Gastroesophageal sphincter (tissue), 4 donors: ENCODE measurements at regions not wholly inside any gene's neighbourhood (a gene's known extent, or its start where the extent isn't known, plus 50 kb on each side); places are given as distances from the start of the nearest gene placed in this dataset.

Experiments used
- ATAC-seq: fragments of 150-250 bp; one replicate; pipeline ENCODE4 v1.9.1; 2016; ENCODE audit warnings: mild to moderate bottlenecking, moderate library complexity
- H3K27ac ChIP-seq, 4 donors: fragments of 200-600 bp; sonication (generic) in 3 of 4; 1 replicate in 3 of 4; 2 replicates in 1 of 4; pipeline ENCODE4 v1.5.1; 2016 to 2019
- H3K27me3 ChIP-seq: fragments of 200-600 bp; sonication (generic); one replicate; pipeline ENCODE4 v1.5.1; 2019
- H3K36me3 ChIP-seq, 2 donors: fragments of 200-600 bp; sonication (generic); one replicate each; pipeline ENCODE4 v1.5.1; 2019; ENCODE audit warnings: control low read depth in 1 of 2
- H3K4me1 ChIP-seq, 3 donors: fragments of 200-600 bp; sonication (generic); 1 replicate in 2 of 3; 2 replicates in 1 of 3; pipeline ENCODE4 v1.5.1; 2016 to 2019; ENCODE audit warnings: control low read depth in 2 of 3
- H3K4me3 ChIP-seq, 2 donors: fragments of 200-600 bp; sonication (generic); one replicate each; pipeline ENCODE4 v1.5.1; 2019; ENCODE audit warnings: mild to moderate bottlenecking in 1 of 2, moderate library complexity in 1 of 2
- H3K9me3 ChIP-seq, 3 donors: fragments of 200-600 bp; sonication (generic); one replicate each; pipeline ENCODE4 v1.5.1; 2017 to 2019; ENCODE audit warnings: control low read depth in 2 of 3
- EP300 ChIP-seq: sonication (generic); formaldehyde crosslinking; IDR thresholded peaks from one replicate; pipeline ENCODE4 v1.6.1; 2017; ENCODE audit warnings: antibody characterized with exemption, mild to moderate bottlenecking
- POLR2A ChIP-seq, 2 donors: fragments of 450-650 bp; IDR thresholded peaks; one replicate each; pipeline ENCODE4 v1.6.1; 2017; ENCODE audit warnings: antibody characterized with exemption in 2 of 2, mild to moderate bottlenecking in 2 of 2, moderate library complexity in 1 of 2
- POLR2AphosphoS5 ChIP-seq: sonication (generic); formaldehyde crosslinking; IDR thresholded peaks from one replicate; pipeline ENCODE4 v1.6.1; 2017; ENCODE audit warnings: antibody characterized with exemption
- WGBS, 2 donors: methylation state at CpG; one replicate each; pipeline ENCODE4 v1.1.5; 2018; ENCODE audit warnings: low coverage in 1 of 2; 5-methylcytosine and 5-hydroxymethylcytosine counted together
- TF ChIP-seq, protein P1 (sequence below), 4 experiments: fragments of 200-600 bp in 2 of 4; fragments of 450-650 bp in 2 of 4; sonication (generic) in 1 of 4; IDR thresholded peaks; one replicate each; pipeline ENCODE4 v1.5.1; 2017 to 2019; ENCODE audit warnings: antibody characterized with exemption in 4 of 4, mild to moderate bottlenecking in 2 of 4, moderate library complexity in 2 of 4

DNA sequence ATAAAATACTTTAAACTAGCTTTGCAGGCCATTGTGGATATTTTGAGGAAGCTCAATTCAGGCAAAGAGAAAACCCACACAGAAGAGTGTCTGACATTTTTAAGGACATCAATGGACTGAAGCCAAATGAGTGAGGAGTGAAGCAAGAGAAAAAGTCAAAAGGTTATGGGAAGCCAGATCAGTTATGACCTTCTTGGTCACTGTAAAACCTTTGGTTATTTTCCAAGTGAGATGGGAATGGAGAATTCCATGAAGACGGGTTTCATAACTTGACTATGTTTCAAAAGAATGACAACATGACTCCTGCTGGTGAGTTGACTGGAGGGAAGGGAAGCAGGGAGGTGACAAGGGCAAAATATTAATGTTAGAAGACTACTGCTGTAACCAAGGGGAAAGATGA lies 585.2 kb downstream of the EFNA5 start:
- no peak overlapping the region for H3K4me3 ChIP-seq
- H3K4me1 ChIP-seq = peaks cover 0 to 11% (median 0%) of the 10 kb centered on the region in 3 donors
- TF ChIP-seq, protein P1, sequence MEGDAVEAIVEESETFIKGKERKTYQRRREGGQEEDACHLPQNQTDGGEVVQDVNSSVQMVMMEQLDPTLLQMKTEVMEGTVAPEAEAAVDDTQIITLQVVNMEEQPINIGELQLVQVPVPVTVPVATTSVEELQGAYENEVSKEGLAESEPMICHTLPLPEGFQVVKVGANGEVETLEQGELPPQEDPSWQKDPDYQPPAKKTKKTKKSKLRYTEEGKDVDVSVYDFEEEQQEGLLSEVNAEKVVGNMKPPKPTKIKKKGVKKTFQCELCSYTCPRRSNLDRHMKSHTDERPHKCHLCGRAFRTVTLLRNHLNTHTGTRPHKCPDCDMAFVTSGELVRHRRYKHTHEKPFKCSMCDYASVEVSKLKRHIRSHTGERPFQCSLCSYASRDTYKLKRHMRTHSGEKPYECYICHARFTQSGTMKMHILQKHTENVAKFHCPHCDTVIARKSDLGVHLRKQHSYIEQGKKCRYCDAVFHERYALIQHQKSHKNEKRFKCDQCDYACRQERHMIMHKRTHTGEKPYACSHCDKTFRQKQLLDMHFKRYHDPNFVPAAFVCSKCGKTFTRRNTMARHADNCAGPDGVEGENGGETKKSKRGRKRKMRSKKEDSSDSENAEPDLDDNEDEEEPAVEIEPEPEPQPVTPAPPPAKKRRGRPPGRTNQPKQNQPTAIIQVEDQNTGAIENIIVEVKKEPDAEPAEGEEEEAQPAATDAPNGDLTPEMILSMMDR (IDR thresholded peaks at IDR 0.05) = no peak
- TF ChIP-seq EP300 (no peak), POLR2A (IDR thresholded peaks at IDR 0.05) (no peak), POLR2AphosphoS5 (no peak)
- H3K27ac ChIP-seq = no peak overlapping the region
- no peaks in the 10 kb centered on the region for H3K9me3 ChIP-seq
- H3K36me3 ChIP-seq = no peaks in the 10 kb centered on the region
- no peak for ATAC-seq
- no peaks in the 10 kb centered on the region for H3K27me3 ChIP-seq
- WGBS, 2 donors = 83 to 100% methylated on average over 1 of the region's 1 CpG

DNA sequence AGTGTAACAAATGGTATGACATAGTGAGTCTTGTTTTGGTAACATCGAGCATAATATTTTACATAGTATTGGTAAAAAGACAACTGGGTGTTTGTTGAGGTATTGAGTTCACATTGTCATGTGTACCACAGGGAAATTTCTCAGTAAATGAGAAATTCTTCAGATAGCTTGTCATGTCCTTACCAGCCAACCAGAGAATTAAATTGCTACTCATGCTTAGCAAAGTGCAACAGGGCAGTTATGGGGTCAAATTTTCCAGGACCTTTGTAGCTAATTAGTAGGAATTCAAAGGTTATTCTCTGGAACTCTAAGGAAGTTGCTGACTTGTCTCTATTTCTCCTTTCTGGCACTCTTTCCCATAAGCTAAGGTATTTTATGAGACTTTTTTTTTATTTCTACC lies 595.7 kb downstream of the EFNA5 start:
- WGBS, 2 donors = 94 to 96% methylated on average over 1 of the region's 1 CpG
- Histone ChIP-seq H3K36me3 (no peaks in the 10 kb centered on the region), H3K27me3 (no peaks in the 10 kb centered on the region), H3K4me3 (no peak overlapping the region), H3K9me3 (peaks cover 0 to 12% (median 0%) of the 10 kb centered on the region in 3 donors), H3K27ac (no peak overlapping the region), H3K4me1 (no peaks in the 10 kb centered on the region)
- no peak for ATAC-seq
- TF ChIP-seq, protein P1 (IDR thresholded peaks at IDR 0.05) = no peak
- no peak for TF ChIP-seq POLR2AphosphoS5
- no peak for TF ChIP-seq POLR2A (IDR thresholded peaks at IDR 0.05)
- TF ChIP-seq EP300 = no peak

DNA sequence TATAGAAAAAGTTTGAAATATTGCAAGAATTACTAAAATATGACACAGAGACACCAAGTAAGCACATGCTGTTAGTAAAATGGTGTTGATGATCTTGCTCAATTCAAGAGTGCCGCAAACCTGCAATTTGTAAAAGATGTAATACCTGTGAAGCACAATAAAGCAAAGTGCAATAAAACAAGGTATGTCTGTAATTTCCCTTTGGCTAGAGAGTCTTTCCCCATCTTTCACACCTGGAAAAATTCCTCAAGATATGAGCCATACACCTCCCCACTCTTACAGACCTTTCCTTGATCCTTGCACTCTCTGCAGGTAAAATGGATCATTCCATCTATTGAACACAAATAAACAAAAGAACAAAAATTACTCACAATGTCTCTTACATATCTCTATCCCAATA lies 597.8 kb downstream of the EFNA5 start:
- WGBS, 2 donors = 89 to 100% methylated on average over 1 of the region's 1 CpG
- Histone ChIP-seq H3K27me3 (no peaks in the 10 kb centered on the region), H3K4me1 (no peaks in the 10 kb centered on the region), H3K9me3 (peaks cover 0 to 12% (median 0%) of the 10 kb centered on the region in 3 donors), H3K36me3 (no peaks in the 10 kb centered on the region), H3K27ac (no peak overlapping the region), H3K4me3 (no peak overlapping the region)
- TF ChIP-seq POLR2A (IDR thresholded peaks at IDR 0.05) (no peak), EP300 (no peak), POLR2AphosphoS5 (no peak)
- TF ChIP-seq, protein P1 (IDR thresholded peaks at IDR 0.05) = no peak
- ATAC-seq = no peak

DNA sequence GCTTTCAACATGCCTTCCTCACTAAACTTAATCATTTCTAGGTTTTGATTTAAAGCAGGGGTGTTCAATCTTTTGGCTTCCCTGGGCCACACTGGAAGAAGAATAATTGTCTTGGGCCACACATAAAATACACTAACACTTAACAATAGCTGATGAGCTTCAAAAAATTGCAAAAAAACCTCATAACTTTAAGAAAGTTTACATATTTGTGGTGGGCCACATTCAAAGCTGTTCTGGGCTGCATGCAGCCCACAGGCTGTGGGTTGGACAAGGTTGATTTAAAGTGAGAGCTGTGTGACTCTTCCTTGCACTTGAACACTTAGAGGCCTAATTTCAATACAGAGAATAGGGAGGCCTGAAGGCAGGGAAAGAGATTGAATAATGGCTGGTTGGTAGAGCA lies 598.3 kb downstream of the EFNA5 start:
- H3K27ac ChIP-seq = no peak overlapping the region
- no peaks in the 10 kb centered on the region for H3K36me3 ChIP-seq
- ATAC-seq = no peak
- TF ChIP-seq EP300 = no peak
- no peak for TF ChIP-seq POLR2AphosphoS5
- TF ChIP-seq, protein P1 (IDR thresholded peaks at IDR 0.05) = no peak
- TF ChIP-seq POLR2A (IDR thresholded peaks at IDR 0.05) = no peak
- no peaks in the 10 kb centered on the region for H3K27me3 ChIP-seq
- peaks cover 0 to 12% (median 0%) of the 10 kb centered on the region in 3 donors for H3K9me3 ChIP-seq
- no peaks in the 10 kb centered on the region for H3K4me1 ChIP-seq
- H3K4me3 ChIP-seq = no peak overlapping the region

DNA sequence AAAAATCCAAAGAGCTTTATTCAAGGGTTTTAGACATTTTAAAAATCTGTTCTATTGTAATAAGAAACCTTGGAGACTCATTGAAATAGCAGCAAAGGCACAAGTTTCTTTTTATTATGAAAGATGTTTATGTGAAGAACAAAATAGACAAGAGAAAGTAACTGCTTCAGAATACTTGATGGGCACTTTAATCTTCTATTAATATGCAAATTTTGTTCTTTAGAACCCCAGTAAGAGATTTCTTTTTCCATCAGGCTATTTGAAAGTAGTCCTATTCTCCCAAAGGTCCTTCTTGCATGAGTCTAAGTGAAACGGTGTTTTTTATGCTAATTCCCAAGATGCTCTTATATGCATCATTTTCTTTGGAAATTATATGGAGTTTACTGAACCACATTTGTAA lies 602.0 kb downstream of the EFNA5 start:
- H3K9me3 ChIP-seq = peaks cover 0 to 12% (median 0%) of the 10 kb centered on the region in 3 donors
- no peaks in the 10 kb centered on the region for H3K36me3 ChIP-seq
- ATAC-seq = no peak
- WGBS, 2 donors = 50 to 71% methylated on average over 1 of the region's 1 CpG
- no peaks in the 10 kb centered on the region for H3K27me3 ChIP-seq
- H3K27ac ChIP-seq = no peak overlapping the region
- H3K4me1 ChIP-seq = no peaks in the 10 kb centered on the region
- no peak for TF ChIP-seq POLR2A (IDR thresholded peaks at IDR 0.05)
- TF ChIP-seq, protein P1 (IDR thresholded peaks at IDR 0.05) = no peak
- TF ChIP-seq EP300 = no peak
- TF ChIP-seq POLR2AphosphoS5 = no peak
- no peak overlapping the region for H3K4me3 ChIP-seq
